Embryonic facial prominence (tissue), 1 donor: ENCODE measurements at regions not wholly inside any gene's neighbourhood (a gene's known extent, or its start where the extent isn't known, plus 50 kb on each side); places are given as distances from the start of the nearest gene placed in this dataset.

Experiments
- DNase-seq: peaks from one replicate; pipeline ENCODE4 v3.0.0-alpha.2; 2016; ENCODE audit errors: extremely low spot score

GRCh38 chr7:148950806-148951205 is 66.7 kb upstream of the EZH2 start:
- no peak for DNase-seq

- no peak for DNase-seq
Observed at GRCh38 chr7:148944935-148945934, 61.1 kb upstream of the EZH2 start.

DNA sequence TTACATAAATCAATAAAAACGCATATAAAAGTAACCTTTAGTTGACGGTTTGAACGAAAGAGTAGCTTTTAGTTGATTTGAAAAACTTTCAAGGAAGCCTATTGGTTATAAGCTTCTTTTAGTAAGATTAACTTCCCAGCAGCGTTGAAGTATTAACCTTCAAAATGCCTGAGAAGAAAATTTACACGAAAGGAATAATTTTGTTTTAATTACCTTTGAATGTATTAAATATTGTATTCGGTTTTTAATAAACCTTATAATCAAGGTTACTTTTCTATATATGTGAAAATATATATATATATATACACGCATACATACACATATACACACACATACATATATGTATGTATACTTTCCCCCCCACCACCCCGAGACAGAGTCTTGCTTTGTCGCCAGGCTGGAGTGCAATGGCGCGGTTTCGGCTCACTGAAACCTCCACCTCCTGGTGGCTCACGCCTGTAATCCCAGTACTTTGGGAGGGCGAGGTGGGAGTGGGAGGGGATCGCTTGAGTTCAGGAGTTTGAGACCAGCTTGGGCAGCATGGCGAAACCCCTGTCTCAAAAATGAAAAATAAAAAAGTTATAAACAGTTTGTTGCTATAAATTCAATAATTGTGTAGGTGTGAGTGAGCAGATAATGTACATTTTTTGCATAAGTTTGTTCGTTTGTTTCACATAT is 57.6 kb upstream of the EZH2 start:
- DNase-seq = no peak

DNA sequence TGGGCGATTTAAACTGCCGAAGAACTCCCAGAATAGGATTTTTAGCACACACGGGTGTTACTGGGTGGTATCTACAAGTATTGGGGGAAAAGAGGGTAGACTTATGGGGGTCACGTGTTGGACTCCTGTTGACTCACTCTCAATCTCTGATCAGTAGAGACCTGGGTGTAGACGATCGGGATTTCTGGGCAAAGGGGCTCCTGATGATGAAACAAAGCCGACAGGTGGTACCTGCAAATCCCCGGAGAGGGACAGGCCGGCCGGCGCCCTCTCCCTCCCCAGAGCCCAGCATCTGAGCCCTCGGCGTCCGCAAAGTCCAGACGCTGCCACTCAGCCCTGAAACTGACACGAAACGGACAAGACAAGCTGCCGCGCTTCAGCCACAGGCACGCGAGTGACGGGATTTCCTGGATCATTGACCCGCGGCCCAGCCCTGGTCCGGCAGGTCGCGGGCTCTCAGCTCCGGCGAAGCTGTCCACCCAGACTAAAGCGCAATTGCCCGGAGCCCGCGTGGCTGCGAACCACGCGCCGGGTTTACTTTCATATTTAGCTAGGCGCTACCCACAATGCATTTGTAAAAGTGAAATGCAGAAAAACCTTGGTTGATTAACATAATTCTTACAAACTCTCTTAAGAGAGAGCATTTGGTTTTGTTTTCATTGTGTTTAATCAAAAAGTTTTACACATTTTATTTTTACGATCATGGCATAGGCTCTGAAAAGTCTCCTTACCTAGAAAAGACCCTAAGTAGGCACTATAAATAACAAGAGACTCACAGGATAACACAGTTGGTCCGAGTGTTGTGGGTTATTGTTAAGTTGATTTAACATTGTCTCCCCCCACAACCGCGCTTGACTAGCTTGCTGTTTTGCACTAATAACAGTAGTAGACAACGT is 56.9 kb upstream of the EZH2 start:
- DNase-seq = peak; percentile 50

GRCh38 chr7:148939128-148939755 is 55.2 kb upstream of the EZH2 start:
- no peak for DNase-seq

DNA sequence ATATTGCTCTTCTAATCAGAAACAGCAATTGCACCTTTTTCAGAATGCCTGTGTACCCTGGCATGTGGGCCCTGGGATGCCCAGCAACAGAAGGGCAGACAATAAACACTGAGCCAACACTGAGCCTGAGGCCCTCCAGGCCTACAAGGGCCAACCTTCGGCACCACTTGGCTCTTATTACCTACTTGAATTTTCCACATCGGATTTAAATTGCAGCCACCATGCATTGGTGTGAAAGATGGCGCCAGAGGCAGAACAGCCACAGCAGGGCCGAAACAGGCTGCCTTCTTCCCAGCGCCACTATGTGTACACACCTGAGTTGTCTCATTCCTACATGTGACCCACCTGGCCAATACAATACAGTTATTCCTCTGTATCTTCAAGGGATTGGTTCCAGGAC is 51.4 kb upstream of the EZH2 start:
- DNase-seq = no peak
